ENCODE measurements at regions not wholly inside any gene's neighbourhood (a gene's known extent, or its start where the extent isn't known, plus 50 kb on each side); places are given as distances from the start of the nearest gene placed in this dataset.

DNA sequence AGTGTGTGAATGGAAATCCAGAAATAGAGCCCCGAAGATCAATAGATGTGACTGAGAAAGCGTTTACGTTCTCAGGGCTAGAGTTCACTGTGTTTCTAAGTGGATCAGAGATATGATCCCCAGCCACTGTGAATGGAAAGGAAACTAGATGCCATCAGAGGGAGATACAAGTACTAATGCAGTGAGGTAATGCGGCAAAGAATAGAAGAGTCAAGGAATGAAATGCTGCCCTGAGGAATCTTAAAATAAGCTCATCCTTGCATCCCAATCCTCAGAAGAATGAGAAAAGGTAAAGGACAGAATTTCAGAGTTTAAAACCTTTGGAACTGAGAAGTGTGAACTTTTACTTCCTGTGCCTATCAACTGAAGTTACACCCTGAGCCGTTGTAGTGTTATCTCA, 165.5 kb upstream of the ESRRG start:
- TF ChIP-seq, protein P1, sequence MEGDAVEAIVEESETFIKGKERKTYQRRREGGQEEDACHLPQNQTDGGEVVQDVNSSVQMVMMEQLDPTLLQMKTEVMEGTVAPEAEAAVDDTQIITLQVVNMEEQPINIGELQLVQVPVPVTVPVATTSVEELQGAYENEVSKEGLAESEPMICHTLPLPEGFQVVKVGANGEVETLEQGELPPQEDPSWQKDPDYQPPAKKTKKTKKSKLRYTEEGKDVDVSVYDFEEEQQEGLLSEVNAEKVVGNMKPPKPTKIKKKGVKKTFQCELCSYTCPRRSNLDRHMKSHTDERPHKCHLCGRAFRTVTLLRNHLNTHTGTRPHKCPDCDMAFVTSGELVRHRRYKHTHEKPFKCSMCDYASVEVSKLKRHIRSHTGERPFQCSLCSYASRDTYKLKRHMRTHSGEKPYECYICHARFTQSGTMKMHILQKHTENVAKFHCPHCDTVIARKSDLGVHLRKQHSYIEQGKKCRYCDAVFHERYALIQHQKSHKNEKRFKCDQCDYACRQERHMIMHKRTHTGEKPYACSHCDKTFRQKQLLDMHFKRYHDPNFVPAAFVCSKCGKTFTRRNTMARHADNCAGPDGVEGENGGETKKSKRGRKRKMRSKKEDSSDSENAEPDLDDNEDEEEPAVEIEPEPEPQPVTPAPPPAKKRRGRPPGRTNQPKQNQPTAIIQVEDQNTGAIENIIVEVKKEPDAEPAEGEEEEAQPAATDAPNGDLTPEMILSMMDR (IDR thresholded peaks at IDR 0.05), result no peak
- no peak for TF ChIP-seq POLR2A (IDR thresholded peaks at IDR 0.05)
- TF ChIP-seq POLR2AphosphoS5 (IDR thresholded peaks at IDR 0.05), result no peak

Measured in prostate gland (tissue), 2 donors.